GM12801 (cell line): ENCODE measurements at regions not wholly inside any gene's neighbourhood (a gene's known extent, or its start where the extent isn't known, plus 50 kb on each side); places are given as distances from the start of the nearest gene placed in this dataset.

ENCODE experiments used
- CTCF ChIP-seq: IDR thresholded peaks from one replicate; pipeline ENCODE4 v1.5.1; 2011; ENCODE audit warnings: control low read depth; ENCODE audit not compliant: insufficient read length; ENCODE audit errors: extremely low read depth

- TF ChIP-seq CTCF, result no peak
Observed at GRCh38 chr1:56442290-56442877, 137.0 kb downstream of the PLPP3 start.

DNA sequence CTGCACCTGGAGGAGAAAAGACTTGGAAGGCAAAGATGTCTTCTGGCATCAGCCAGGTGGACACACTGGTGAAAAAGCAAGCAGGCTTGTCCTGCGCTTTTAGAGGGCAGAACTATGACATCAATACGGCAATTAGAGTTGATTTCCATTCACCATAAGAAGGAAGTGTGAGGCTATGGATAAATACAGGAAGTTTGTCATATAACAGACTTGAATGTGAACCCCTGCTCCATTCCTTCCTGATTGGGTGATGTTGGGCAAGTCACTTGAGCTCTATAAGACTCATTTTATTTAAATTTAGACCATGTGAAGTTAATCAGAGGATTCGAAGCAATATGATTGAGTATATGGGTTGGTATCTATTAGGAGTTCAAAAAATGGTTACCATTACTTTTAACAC lies 137.8 kb downstream of the PLPP3 start:
- no peak for TF ChIP-seq CTCF

- TF ChIP-seq CTCF, result no peak
Observed at GRCh38 chr1:56439610-56440264, 139.6 kb downstream of the PLPP3 start.

DNA sequence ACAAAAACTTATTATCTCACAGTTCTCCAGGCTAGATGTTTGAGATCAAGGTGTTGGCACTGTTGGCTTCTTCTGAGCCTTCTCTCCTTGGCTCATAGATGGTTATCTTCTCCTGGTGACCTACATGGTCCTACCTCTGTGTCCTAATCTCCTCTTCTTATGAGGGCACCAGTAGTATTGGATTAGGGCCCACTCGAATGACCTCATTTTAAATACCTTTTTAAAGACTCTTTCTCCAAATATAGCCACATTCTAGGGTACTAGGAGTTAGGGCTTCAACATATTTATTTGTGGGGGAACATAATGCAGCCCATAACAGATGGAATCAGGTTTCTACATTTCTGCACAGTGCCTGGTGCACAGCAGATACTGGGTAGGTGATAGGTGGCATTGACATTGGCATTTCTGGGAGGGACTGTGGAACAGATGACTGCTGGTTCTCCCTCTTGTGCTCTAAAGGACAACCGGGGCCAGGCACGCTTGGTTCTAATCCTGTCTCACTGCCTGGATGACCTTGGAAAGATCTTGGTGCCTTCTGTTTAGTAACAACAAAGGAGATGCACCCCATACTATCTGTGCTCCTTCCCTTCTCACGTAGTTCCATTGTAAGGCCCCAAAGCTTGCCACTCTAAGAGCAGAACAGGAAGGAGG lies 140.3 kb downstream of the PLPP3 start:
- TF ChIP-seq CTCF, result no peak

DNA sequence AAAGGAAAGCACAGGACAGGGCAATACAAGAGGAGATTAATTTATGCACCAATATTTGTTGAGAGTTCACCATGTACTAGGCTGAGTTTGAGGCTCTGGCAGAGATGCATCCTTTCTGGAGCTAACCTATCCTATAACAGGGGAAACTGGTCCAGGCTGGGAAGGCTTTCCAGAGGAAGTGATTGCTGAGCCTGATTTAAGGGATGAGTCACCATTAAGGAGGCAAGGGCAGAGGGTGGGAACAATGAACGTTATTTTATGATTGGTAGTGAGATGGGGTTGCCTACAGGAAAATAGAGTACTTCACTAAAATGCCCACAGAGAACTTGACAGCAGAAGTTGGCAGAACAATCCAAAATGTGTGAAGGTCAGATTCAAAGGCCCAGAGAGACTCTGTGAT lies 141.4 kb downstream of the PLPP3 start:
- TF ChIP-seq CTCF, result no peak

DNA sequence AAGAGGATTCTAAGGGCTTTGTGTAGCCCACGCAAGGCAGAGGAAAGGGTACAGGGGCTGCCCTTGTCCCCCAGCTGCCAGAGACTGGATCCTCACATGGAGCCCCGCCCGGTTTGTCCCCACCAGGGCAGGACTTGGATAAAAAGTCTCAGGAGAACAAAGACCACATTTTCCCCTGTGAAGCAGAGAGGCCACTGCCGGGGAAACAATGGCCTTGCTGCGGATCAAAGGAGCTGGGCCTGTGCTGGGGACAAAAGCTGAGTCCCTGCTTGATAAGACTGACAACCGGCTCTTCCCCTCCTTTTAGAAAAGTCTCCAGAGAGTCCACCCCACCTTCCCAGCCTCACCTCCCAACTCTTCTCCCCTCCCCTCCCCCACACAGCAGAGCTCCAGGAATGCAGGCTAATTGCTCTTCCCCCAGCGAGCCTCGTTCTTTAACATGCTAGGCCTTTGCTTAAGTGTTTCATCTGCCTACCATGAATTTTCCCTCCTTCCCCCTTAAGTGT lies 142.4 kb downstream of the PLPP3 start:
- TF ChIP-seq CTCF, result no peak

- no peak for TF ChIP-seq CTCF
Observed at GRCh38 chr1:56436296-56436695, 143.1 kb downstream of the PLPP3 start.
